Large intestine (tissue), 3 donors: ENCODE measurements at regions not wholly inside any gene's neighbourhood (a gene's known extent, or its start where the extent isn't known, plus 50 kb on each side); places are given as distances from the start of the nearest gene placed in this dataset.
"Not testable (repeated sequence)": the region's sequence is repeated elsewhere in the genome, so short reads cannot be mapped to it uniquely, and the experiment has no call there.

ENCODE experiments used
- DNase-seq, 2 donors: peaks; one replicate each; pipeline versions ENCODE4 v3.0.0 to v3.0.0-alpha.2; 2013
- H3K27ac ChIP-seq: one replicate; pipeline ENCODE4 v1.5.1; 2013; ENCODE audit warnings: low read length
- H3K27me3 ChIP-seq: 2 replicates; pipeline ENCODE4 v1.6.1; 2013; ENCODE audit warnings: low read length; ENCODE audit not compliant: control insufficient read depth, insufficient read depth
- H3K36me3 ChIP-seq: 2 replicates; pipeline ENCODE4 v1.6.1; 2013; ENCODE audit warnings: low read length; ENCODE audit not compliant: control insufficient read depth, insufficient read depth
- H3K4me1 ChIP-seq: one replicate; pipeline ENCODE4 v1.6.1; 2013; ENCODE audit warnings: low read length; ENCODE audit not compliant: control insufficient read depth, insufficient read depth
- H3K4me3 ChIP-seq: one replicate; pipeline ENCODE4 v1.5.1; 2013; ENCODE audit warnings: low read length
- H3K9me3 ChIP-seq: one replicate; pipeline ENCODE4 v1.6.1; 2013; ENCODE audit warnings: mild to moderate bottlenecking, low read depth, low read length, moderate library complexity; ENCODE audit not compliant: control insufficient read depth
- WGBS: methylation state at CpG from one replicate; pipeline ENCODE4 v1.1.5; 2013; ENCODE audit warnings: low lambda C conversion rate; ENCODE audit not compliant: insufficient coverage; 5-methylcytosine and 5-hydroxymethylcytosine counted together

DNA sequence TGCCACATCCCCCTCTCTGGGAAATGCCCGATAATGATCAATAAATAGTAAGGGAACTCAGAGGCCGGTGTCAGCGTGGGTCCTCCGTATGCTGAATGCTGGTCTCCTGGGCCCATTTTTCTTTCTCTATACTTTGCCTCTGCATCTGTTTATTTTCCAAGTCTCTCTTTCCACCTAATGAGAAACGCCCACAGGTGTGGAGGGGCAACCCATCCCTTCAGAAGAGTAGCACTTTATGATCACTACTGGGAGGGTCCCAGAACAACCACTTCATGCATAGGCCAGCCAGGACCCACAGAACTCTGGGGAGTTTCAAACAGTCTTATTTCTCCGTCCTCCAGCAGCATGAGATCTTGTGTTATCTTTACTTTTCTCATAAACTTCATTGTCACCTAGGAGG lies 100.1 kb downstream of the CEP44 start:
- H3K27ac ChIP-seq = peak overlapping the region; percentile 85
- no peaks in the 10 kb centered on the region for H3K36me3 ChIP-seq
- peak in 1 of 2 donors; percentile 31 for DNase-seq
- no peaks in the 10 kb centered on the region for H3K9me3 ChIP-seq
- peaks cover 9% of the 10 kb centered on the region for H3K4me1 ChIP-seq
- WGBS = 17% methylated on average over 2 of the region's 6 CpGs
- no peaks in the 10 kb centered on the region for H3K27me3 ChIP-seq
- H3K4me3 ChIP-seq = no peak overlapping the region

DNA sequence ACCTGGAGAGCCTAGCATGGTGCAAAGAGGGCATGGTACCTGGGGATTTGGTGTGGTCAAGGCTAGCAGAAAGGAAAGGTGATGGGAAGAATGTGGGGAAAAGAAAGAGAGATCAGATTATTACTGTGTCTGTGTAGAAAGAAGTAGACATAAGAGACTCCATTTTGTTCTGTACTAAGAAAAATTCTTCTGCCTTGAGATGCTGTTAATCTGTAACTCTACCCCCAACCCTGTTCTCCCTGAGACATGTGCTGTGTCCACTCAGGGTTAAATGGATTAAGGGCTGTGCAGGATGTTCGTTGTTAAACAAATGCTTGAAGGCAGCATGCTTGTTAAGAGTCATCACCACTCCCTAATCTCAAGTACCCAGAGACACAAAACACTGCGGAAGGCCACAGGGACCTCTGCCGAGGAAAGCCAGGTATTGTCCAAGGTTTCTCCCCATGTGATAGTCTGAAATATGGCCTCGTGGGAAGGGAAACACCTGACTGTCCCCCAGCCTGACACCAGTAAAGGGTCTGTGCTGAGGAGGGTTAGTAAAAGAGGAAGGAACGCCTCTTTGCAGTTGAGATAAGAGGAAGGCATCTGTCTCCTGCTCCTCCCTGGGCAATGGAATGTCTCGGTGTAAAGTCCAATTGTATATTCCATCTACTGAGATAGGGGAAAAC lies 99.4 kb downstream of the CEP44 start:
- not testable (repeated sequence) for H3K36me3 ChIP-seq, H3K4me3 ChIP-seq, H3K9me3 ChIP-seq, H3K4me1 ChIP-seq, H3K27me3 ChIP-seq
- WGBS = no CpG with 5 or more reads among the region's 6 CpGs
- H3K27ac ChIP-seq = peak overlapping the region; percentile 76
- peak; percentile 71 to 84 for DNase-seq
